NCI-H1092 treated with DMSO at 0.1 percent for 48 hours (cell line): ENCODE measurements at regions not wholly inside any gene's neighbourhood (a gene's known extent, or its start where the extent isn't known, plus 50 kb on each side); places are given as distances from the start of the nearest gene placed in this dataset.
"Not testable (repeated sequence)": the region's sequence is repeated elsewhere in the genome, so short reads cannot be mapped to it uniquely, and the experiment has no call there.

ENCODE experiments used
- DNase-seq: peaks from one replicate; lab custom pipeline; 2025; lab: John Stamatoyannopoulos, UW

DNA sequence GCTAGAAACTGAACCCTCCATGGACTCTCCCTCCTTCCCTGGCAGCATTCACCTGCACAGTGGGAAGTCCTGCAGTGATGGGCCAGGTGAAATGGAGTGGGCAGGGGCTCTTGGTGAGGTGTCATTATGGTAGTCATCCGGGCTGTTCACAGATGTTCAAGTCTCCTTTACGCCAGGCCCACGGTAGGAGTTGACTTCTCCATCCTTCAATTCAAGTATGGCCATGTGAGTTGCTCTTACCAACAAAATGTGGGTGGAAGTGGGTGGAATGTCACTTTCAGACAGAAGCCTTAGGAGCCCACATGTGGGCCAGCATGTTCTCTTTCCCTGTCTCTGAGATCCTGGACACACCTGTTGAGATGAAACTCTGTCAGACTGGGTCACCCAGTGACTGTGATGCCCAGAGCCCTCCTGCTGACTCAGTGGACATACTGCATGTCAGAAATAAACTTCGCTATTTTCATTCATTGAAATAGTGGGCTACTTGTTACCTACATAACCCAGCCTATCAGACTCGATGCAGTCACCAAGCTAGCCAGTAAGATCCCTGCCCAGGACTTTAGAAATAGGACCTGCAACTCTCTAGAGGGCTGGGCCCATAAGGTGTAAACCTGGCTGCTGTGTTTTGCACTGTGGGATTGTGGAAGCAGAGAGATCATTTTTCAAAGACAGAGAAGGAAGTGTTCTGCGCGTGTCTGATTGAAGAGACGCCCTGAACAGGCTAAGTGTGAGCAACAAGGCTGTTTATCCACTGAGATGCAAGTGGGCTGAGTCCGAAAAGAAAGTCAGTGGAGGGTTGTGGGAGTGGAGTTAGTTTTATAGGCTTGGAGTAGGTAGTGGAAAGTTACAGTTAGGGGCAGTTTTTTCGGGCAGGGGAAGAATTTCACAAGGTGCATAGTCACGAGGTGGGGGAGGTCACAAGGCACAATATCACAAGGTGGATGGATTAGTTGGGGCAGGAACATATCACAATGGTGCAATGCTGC, 174.4 kb downstream of the TRIM43 start:
- DNase-seq: not testable (repeated sequence)

DNA sequence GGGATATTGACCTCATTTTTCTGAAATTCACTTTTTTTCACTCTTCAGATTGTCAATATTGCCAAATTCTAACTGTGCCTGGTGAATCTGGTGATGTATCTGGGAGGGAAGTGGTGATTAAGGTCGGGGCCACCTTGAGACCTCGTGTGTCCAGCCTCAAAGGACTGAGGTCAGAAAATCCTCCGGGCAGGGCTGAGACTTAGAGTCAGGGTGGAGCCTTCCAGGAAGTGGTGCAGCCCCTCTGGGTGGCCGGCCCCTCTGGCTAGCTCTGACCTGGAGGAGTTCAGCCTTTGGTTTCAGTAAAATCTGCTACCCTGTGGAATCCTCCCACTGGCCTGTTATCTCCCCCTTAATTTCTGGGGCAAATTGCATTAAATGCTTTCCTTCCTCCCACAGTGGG, 175.7 kb downstream of the TRIM43 start:
- DNase-seq: not testable (repeated sequence)

DNA sequence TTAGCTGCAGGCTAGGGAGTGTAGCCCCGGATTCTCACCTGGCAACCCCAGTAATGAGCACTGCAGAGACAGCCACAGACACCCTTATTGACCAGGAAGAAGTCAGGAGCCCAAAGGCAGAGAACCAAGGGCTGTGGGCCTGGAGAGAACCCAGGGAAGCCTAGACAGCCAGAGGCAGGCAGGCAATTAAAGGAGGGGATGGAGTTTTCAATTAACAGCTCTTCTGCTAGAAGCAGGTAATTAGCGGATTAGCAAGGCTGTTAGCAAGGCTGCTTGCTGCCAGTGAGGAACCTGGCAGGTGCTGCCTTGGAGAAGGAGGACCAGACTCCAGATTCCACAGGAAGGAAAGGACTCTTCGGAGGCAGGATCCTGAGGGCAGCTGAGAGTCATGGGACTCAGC, 176.1 kb downstream of the TRIM43 start:
- DNase-seq: not testable (repeated sequence)

DNA sequence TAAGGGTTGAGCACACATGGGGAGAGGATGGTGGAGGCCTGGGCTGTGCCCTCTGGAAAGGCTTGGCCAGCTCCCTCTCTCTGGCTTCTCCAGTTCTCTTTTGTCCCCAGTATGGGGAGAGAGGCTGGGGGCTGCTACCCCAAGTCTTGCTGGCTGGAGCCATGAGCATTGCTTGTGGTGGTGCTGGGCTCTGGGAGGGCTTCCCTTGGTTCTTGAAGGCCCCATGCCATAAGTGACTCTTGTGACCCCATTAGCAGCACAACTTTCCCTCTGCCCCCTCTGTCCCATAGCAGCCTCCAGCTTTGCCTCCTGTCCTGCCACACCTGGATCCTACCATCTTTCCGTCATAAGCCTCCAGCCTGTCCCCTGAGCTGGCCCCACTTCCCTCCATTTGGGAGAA, 177.5 kb downstream of the TRIM43 start:
- DNase-seq: not testable (repeated sequence)

DNA sequence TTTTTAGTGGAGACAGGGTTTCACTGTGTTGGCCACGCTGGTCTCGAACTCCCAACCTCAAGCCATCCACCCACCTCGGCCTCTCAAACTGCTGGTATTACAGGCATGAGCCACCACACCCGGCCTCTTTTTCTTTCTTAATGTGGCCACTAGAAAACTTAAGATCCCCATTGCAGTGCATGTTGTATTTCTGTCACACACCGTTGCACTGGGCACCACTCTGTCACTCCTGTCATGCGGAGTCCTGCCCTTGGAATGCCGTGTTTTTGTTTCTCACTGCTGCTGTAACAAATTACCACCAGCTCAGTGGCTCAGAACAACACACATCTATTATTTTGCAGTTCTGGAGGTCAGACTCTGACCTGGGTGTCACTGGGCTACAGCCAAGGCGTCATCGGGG, 178.9 kb downstream of the TRIM43 start:
- not testable (repeated sequence) for DNase-seq

DNA sequence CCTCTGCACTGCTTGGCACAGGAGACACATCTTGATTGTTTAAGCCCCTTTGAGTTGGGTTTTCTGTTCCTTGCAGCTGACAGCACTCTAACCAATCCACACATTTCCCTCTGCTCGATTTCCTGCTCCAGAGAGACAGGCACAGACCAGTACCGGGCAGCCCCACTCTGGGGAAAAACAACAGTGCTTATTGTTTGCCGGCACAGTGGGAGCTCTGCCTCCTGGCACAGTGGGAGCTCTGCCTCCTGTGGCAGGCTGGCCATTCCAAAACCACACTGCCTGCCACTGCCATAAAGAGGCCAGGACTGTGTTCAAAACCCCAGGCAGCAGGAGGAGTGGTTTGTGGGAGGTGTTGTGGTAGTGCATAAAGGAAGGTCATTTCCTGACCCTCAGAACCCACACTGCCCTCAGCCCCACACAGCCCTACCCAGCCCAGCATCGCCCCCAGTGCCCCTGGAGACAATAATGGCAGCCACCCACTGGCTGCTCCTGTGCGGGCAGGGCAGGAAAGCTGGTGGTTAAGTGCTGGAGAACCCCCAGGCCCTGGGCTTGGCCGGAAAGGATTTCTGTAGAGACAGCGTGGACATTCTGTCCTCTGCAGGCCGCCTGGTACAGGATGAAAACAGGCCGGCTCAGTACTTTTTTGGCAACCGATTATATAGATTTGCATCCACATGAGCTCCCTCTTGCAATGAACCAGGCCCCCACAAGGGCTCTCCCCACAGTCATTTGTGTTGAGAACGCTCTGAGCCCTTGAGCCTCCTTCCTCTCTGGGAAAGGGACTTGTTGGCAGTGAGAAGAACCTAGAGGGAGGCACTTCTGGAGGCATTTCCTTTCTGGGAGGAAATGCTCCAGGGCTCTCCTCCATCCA, 182.8 kb downstream of the TRIM43 start:
- not testable (repeated sequence) for DNase-seq

DNA sequence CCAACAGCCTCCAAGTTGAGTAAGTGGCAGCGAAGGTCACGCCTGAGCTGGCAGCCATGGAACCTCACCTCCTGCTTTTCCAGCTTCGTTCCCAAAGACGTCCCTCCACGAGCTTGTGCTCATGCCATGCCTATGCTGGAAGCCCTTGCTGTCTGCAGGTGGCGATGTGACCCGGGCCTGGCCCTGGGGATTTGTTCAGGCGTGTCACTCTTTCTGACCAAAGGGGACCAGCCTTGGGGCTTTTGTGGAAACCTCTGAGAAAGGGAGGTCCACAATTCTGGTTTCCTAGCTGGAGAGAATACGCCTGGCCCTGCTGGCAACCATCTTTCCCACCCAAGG, 183.4 kb downstream of the TRIM43 start:
- not testable (repeated sequence) for DNase-seq
